ENCODE measurements at regions not wholly inside any gene's neighbourhood (a gene's known extent, or its start where the extent isn't known, plus 50 kb on each side); places are given as distances from the start of the nearest gene placed in this dataset.

- TF ChIP-seq, protein P1, sequence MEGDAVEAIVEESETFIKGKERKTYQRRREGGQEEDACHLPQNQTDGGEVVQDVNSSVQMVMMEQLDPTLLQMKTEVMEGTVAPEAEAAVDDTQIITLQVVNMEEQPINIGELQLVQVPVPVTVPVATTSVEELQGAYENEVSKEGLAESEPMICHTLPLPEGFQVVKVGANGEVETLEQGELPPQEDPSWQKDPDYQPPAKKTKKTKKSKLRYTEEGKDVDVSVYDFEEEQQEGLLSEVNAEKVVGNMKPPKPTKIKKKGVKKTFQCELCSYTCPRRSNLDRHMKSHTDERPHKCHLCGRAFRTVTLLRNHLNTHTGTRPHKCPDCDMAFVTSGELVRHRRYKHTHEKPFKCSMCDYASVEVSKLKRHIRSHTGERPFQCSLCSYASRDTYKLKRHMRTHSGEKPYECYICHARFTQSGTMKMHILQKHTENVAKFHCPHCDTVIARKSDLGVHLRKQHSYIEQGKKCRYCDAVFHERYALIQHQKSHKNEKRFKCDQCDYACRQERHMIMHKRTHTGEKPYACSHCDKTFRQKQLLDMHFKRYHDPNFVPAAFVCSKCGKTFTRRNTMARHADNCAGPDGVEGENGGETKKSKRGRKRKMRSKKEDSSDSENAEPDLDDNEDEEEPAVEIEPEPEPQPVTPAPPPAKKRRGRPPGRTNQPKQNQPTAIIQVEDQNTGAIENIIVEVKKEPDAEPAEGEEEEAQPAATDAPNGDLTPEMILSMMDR (conservative IDR thresholded peaks at IDR 0.05): no peak
- TF ChIP-seq EZH2 (IDR thresholded peaks at IDR 0.05; ENCODE audit: low read depth): no peak
These were observed 321.2 kb downstream of the SLC16A7 start for GRCh38 chr12:59916988-59917387.
